GM12891 (cell line): ENCODE measurements at regions not wholly inside any gene's neighbourhood (a gene's known extent, or its start where the extent isn't known, plus 50 kb on each side); places are given as distances from the start of the nearest gene placed in this dataset.

Source experiments
- POU2F2 ChIP-seq: IDR thresholded peaks from 2 replicates; pipeline ENCODE4 v1.6.1; 2011; ENCODE audit warnings: low read depth, mild to moderate bottlenecking, control low read depth, low read length, moderate library complexity
- SPI1 ChIP-seq: IDR thresholded peaks from 2 replicates; pipeline ENCODE4 v1.6.1; 2011; ENCODE audit warnings: low read depth, low read length, control low read depth

DNA sequence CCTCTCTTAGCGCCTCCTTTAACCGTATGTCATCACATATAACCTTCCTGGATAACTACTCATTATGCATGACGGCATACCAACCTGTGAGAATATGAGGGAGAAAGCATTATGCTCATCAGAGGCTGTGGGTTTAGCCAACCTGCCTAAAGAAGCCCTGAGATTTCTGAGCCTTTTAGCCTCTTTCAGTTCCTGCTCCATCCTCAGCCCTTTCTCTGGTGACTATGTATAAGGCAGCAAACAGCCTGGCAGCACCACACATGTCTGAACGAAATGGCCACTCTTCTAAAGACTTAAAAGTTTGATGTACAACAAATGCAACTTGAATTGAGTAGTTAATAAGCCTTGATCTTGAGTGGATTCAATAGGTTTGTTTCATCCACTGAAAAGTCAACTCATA lies 64.8 kb upstream of the SOX5 start:
- no peak for TF ChIP-seq POU2F2
- TF ChIP-seq SPI1: no peak
